AG09309 (cell line): ENCODE measurements at regions not wholly inside any gene's neighbourhood (a gene's known extent, or its start where the extent isn't known, plus 50 kb on each side); places are given as distances from the start of the nearest gene placed in this dataset.
"Not testable (repeated sequence)": the region's sequence is repeated elsewhere in the genome, so short reads cannot be mapped to it uniquely, and the experiment has no call there.

ENCODE experiments used
- DNase-seq: peaks from one replicate; pipeline ENCODE4 v3.0.0-alpha.2; 2010; ENCODE audit warnings: low read depth
- H3K4me3 ChIP-seq: 2 replicates; pipeline ENCODE4 v1.5.1; 2011; ENCODE audit warnings: mild to moderate bottlenecking, low read depth, low read length, moderate library complexity; ENCODE audit not compliant: control insufficient read depth
- TF ChIP-seq, protein P1 (sequence below): IDR thresholded peaks from 2 replicates; pipeline ENCODE4 v1.5.1; 2011; ENCODE audit warnings: mild to moderate bottlenecking, low read depth, low read length, inconsistent platforms; ENCODE audit not compliant: insufficient read depth, control insufficient read depth; ENCODE audit errors: missing control alignments

DNA sequence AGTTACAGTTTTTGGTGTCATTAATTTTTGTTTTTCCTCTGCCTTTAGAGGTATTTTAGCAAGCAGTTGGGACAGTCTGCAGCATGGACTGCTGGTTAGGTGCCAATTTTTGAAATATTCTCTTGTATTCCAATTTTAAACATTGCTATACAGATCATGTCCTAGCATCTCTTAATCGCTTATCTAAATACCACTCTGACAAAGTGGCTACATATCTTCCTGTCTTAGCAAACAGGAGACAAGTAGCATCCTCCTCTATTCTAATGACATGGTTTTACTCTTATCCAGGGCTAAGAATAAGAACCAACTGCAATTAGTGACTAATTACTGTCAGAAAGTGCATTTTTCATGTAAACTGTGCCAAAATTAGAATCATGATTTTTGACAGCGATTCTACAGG, 117.8 kb upstream of the ATP2B1 start:
- TF ChIP-seq, protein P1, sequence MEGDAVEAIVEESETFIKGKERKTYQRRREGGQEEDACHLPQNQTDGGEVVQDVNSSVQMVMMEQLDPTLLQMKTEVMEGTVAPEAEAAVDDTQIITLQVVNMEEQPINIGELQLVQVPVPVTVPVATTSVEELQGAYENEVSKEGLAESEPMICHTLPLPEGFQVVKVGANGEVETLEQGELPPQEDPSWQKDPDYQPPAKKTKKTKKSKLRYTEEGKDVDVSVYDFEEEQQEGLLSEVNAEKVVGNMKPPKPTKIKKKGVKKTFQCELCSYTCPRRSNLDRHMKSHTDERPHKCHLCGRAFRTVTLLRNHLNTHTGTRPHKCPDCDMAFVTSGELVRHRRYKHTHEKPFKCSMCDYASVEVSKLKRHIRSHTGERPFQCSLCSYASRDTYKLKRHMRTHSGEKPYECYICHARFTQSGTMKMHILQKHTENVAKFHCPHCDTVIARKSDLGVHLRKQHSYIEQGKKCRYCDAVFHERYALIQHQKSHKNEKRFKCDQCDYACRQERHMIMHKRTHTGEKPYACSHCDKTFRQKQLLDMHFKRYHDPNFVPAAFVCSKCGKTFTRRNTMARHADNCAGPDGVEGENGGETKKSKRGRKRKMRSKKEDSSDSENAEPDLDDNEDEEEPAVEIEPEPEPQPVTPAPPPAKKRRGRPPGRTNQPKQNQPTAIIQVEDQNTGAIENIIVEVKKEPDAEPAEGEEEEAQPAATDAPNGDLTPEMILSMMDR = no peak
- no peak for DNase-seq
- no peak overlapping the region for H3K4me3 ChIP-seq

DNA sequence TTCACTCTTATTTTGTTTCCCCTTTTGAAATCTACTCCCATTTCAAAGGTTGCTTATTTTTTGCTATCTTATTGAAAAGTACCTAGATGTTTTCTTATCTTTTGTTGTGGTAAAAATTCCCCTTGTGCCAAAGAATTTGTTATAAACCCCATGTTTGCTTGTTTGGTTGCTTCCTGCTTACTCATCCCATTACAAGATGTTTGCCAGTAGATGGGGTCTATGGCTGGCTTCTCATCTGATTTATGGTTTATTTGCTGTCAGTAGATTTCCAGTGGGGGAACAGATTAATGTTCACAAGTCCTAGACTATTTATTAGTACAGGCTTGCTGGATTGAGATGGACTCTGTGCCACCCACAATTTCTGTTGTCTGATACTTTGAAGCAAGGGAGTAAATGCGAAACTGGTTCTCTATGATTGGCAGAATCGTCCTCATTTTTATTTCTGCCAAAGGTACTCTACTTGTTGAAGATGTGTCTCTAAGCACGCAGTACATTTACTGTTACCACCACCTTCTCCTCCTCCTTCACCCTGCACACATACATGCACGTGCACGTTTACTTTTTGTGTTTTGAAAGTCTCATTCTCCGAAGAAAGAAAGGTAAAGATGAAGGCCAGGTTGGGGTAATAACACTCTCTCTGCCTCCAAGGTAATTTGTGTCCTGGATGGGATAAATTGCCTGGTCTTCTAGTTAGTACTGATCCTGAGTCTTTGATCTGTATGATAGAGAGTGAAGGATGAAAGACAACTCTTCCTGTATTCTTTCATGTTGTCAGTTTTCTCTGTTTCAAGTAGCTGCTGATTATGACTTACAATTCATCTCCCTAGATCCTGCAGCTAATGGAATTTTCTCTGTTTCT, 117.2 kb upstream of the ATP2B1 start:
- no peak for DNase-seq
- TF ChIP-seq, protein P1 = no peak
- H3K4me3 ChIP-seq = no peak overlapping the region

DNA sequence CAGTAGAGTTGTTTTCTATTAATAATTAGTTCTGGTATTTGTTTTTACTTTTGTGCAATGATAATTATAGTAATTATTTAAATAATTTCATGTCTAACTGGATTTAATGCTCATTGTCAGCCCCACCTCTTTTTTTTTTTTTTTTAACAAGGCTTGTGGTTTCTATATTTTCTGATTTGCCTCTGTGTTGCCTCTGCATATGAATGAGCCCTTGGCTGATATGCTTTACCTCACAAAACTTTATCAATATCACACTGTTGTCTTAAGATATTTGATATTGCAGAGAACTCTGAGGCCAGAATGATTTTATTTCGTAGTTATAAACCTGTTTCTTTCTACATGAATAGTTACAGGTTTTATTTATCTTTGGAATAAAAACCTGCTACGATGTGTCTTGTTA, 116.2 kb upstream of the ATP2B1 start:
- H3K4me3 ChIP-seq = no peak overlapping the region
- TF ChIP-seq, protein P1 = no peak
- DNase-seq = no peak

DNA sequence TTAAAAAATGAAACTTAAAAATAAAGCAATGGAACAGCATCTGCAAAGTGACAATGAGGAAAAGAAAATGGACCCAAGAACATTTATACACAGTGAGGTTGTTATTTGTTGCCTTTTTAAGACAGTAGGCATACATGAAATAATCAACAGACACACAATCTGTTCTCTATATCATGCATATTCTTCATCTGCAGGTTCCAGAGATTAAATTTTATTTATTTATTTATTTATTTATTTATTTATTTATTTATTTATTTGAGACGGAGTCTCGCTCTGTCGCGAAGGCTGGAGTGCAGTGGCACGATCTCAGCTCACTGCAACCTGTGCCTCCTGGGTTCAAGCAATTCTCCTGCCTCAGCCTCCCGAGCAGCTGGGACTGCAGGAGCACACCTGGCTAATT, 114.4 kb upstream of the ATP2B1 start:
- not testable (repeated sequence) for DNase-seq, H3K4me3 ChIP-seq

DNA sequence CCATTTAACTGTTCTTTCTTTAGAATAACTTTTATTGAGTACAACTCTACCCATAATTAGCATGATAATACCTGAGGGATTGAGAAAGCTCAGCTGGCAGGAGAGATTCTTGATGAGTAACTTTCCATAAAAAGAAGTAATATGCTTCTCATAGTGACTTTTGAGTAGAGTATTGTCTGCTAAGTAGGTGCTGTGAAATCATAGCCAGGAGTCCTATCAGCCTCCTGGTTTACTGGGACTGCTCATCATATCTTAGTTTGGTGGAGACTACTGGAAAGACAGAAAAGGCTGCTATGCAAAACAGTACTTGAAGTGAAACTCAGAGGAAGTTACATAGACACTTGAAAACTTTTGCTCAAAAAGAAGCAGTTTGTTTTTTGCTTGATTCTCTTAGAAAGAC, 113.3 kb upstream of the ATP2B1 start:
- TF ChIP-seq, protein P1 = no peak

DNA sequence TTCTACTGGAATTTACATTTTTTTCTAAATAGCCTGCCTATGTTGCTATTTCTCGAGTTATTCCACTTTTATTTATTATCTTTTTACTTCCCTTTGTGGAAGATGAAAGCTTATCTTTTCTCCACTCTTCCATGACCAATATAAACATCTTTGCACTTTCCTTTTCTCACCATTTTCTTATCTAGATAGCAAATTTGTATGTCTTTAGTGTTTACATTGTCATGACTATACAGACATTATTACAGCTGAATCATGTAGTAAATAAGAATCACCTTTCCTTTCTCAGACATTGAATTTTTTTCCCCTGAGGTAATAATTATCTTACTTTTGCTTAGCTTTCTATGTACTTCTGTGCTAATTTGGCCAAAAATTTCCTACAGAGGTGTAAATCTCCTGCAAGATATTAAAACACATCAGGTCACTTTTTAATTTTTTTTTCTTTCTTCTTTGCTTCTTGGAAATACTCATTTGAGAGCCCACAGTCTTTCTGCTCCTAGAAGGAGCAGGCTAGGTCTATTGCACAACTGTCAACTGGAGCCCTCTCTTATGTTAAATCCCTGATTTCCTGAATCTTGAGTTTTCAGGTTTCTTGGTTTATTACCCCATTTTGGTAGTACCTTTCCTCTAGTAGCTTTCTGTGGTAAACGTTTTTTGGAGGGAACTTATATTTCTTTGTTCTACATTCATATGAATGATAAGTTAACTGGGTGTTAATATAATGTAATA, 109.0 kb upstream of the ATP2B1 start:
- no peak overlapping the region for H3K4me3 ChIP-seq
- DNase-seq = no peak

More for the DNA sequence above, 113.3 kb upstream of the ATP2B1 start:
- DNase-seq = no peak
- no peak overlapping the region for H3K4me3 ChIP-seq

More for the DNA sequence above, 109.0 kb upstream of the ATP2B1 start:
- TF ChIP-seq, protein P1 = no peak
